Upper lobe of left lung (tissue), 4 donors: ENCODE measurements at regions not wholly inside any gene's neighbourhood (a gene's known extent, or its start where the extent isn't known, plus 50 kb on each side); places are given as distances from the start of the nearest gene placed in this dataset.

Source experiments
- EP300 ChIP-seq, 4 donors: sonication (generic); formaldehyde crosslinking; IDR thresholded peaks; one replicate each; pipeline ENCODE4 v1.5.1; 2017; ENCODE audit warnings: antibody characterized with exemption in 4 of 4, control low read depth in 2 of 4
- TF ChIP-seq, protein P1 (sequence below), 6 experiments: fragments of 450-650 bp in 4 of 6; fragments of 200-600 bp in 2 of 6; sonication (generic) in 2 of 6; IDR thresholded peaks; one replicate each; pipeline ENCODE4 v1.5.1; 2016 to 2019; ENCODE audit warnings: antibody characterized with exemption in 6 of 6

DNA sequence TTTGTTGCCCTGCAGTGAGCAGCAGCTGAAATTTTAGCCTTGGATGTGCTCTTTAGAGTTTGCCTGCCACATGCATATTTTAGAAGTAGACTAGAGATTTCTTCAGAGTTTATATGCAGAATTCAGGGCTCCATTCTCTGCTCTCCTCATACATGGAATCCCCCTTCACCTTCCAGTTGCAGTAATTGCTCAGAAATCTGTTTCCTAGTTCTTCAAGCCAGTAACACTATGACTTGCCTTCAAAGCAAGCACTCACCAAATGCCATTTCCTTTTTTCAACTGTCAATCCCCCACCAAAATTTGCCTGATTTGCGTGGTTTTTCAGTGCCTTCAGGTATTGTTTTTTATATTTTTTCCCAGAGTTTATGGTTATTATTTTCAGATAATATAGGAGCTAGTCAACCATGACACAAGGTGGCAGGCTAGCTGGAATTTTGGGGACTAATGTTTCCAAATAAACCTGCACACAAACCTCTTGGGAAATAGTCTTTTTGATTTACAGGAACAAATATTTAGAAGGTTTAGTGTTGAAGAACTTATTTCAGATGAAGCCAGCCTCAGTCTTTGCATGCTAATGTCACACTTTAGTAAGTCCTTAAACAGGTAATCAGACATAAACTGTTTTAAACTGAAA is 79.2 kb downstream of the ASCL1 start:
- TF ChIP-seq, protein P1, sequence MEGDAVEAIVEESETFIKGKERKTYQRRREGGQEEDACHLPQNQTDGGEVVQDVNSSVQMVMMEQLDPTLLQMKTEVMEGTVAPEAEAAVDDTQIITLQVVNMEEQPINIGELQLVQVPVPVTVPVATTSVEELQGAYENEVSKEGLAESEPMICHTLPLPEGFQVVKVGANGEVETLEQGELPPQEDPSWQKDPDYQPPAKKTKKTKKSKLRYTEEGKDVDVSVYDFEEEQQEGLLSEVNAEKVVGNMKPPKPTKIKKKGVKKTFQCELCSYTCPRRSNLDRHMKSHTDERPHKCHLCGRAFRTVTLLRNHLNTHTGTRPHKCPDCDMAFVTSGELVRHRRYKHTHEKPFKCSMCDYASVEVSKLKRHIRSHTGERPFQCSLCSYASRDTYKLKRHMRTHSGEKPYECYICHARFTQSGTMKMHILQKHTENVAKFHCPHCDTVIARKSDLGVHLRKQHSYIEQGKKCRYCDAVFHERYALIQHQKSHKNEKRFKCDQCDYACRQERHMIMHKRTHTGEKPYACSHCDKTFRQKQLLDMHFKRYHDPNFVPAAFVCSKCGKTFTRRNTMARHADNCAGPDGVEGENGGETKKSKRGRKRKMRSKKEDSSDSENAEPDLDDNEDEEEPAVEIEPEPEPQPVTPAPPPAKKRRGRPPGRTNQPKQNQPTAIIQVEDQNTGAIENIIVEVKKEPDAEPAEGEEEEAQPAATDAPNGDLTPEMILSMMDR (IDR thresholded peaks at IDR 0.05), result no peak
- TF ChIP-seq EP300 (IDR thresholded peaks at IDR 0.05), result no peak
